GM04504 (cell line): ENCODE measurements at regions not wholly inside any gene's neighbourhood (a gene's known extent, or its start where the extent isn't known, plus 50 kb on each side); places are given as distances from the start of the nearest gene placed in this dataset.
A peak's percentile ranks its signal among the peaks of the same experiment; 100 is the strongest.
"Not testable (repeated sequence)": the region's sequence is repeated elsewhere in the genome, so short reads cannot be mapped to it uniquely, and the experiment has no call there.

Source experiments
- DNase-seq: peaks from one replicate; pipeline ENCODE4 v3.0.0-alpha.2; 2012; ENCODE audit warnings: low read depth

- DNase-seq: no peak
Observed at GRCh38 chr13:47696674-47697073, 304.4 kb downstream of the SUCLA2 start.

GRCh38 chr13:47687577-47687976 lies 313.5 kb downstream of the SUCLA2 start:
- no peak for DNase-seq

- DNase-seq: not testable (repeated sequence)
Observed at GRCh38 chr13:47685156-47685555, 315.9 kb downstream of the SUCLA2 start.

- DNase-seq: no peak
Observed at GRCh38 chr13:47680748-47681147, 320.3 kb downstream of the SUCLA2 start.

- peak; percentile 44 for DNase-seq
Observed at GRCh38 chr13:47679401-47679800, 321.7 kb downstream of the SUCLA2 start.

- no peak for DNase-seq
Observed at GRCh38 chr13:47678201-47678968, 322.7 kb downstream of the SUCLA2 start.

GRCh38 chr13:47675871-47676270 lies 325.2 kb downstream of the SUCLA2 start:
- DNase-seq: no peak

GRCh38 chr13:47673009-47673850 lies 327.8 kb downstream of the SUCLA2 start:
- DNase-seq: peak; percentile 90

GRCh38 chr13:47672245-47673008 lies 328.6 kb downstream of the SUCLA2 start:
- DNase-seq: no peak

- no peak for DNase-seq
Observed at GRCh38 chr13:47671776-47672175, 329.3 kb downstream of the SUCLA2 start.

- DNase-seq: no peak
Observed at GRCh38 chr13:47665043-47665442, 336.0 kb downstream of the SUCLA2 start.

- peak; percentile 66 for DNase-seq
Observed at GRCh38 chr13:47661076-47661475, 340.0 kb downstream of the SUCLA2 start.

- DNase-seq: no peak
Observed at GRCh38 chr13:47656651-47657050, 344.4 kb downstream of the SUCLA2 start.

- no peak for DNase-seq
Observed at GRCh38 chr13:47650209-47650608, 350.9 kb downstream of the SUCLA2 start.

GRCh38 chr13:47647001-47647400 lies 354.1 kb downstream of the SUCLA2 start:
- DNase-seq: no peak

- DNase-seq: no peak
Observed at GRCh38 chr13:47646298-47646697, 354.8 kb downstream of the SUCLA2 start.

- no peak for DNase-seq
Observed at GRCh38 chr13:47639738-47640447, 361.2 kb downstream of the SUCLA2 start.

GRCh38 chr13:47638627-47639026 lies 362.4 kb downstream of the SUCLA2 start:
- DNase-seq: no peak

- no peak for DNase-seq
Observed at GRCh38 chr13:47632311-47632710, 368.8 kb downstream of the SUCLA2 start.

- no peak for DNase-seq
Observed at GRCh38 chr13:47628666-47629065, 372.4 kb downstream of the SUCLA2 start.

GRCh38 chr13:47623862-47624261 lies 377.2 kb downstream of the SUCLA2 start:
- no peak for DNase-seq

- DNase-seq: no peak
Observed at GRCh38 chr13:47621931-47622330, 379.1 kb downstream of the SUCLA2 start.
